SK-N-SH treated with all-trans-retinoic acid at 6 μM for 48 hours (cell line): ENCODE measurements at regions not wholly inside any gene's neighbourhood (a gene's known extent, or its start where the extent isn't known, plus 50 kb on each side); places are given as distances from the start of the nearest gene placed in this dataset.

Experiments used
- ATAC-seq: fragments of 200-7000 bp; cut with Tn5 transposase; 3 replicates; pipeline ENCODE4 v1.9.1; 2020; ENCODE audit warnings: mild to moderate bottlenecking, moderate library complexity
- ARNTL ChIP-seq: fragments of 450-650 bp; formaldehyde crosslinking; IDR thresholded peaks from 2 replicates; pipeline ENCODE4 v1.5.0; 2020; ENCODE audit warnings: low read depth, mild to moderate bottlenecking, moderate library complexity, borderline replicate concordance
- CSDC2 ChIP-seq: fragments of 250-450 bp; sonication (Bioruptor Pico); IDR thresholded peaks from 2 replicates; pipeline ENCODE4 v1.5.0; 2020; ENCODE audit warnings: mild to moderate bottlenecking, moderate library complexity
- CSRNP3 ChIP-seq: fragments of 250-450 bp; sonication (Bioruptor Pico); IDR thresholded peaks from 2 replicates; pipeline ENCODE4 v1.5.1; 2021; ENCODE audit warnings: mild to moderate bottlenecking, moderate library complexity
- ESRRG ChIP-seq: fragments of 250-450 bp; sonication (Bioruptor Pico); IDR thresholded peaks from 2 replicates; pipeline ENCODE4 v1.6.1; 2021; ENCODE audit warnings: mild to moderate bottlenecking
- GLIS3 ChIP-seq: fragments of 250-450 bp; sonication (Bioruptor Pico); IDR thresholded peaks from 2 replicates; pipeline ENCODE4 v1.5.0; 2020; ENCODE audit warnings: mild to moderate bottlenecking, moderate library complexity
- ISL1 ChIP-seq: fragments of 250-450 bp; sonication (Bioruptor Pico); IDR thresholded peaks from 2 replicates; pipeline ENCODE4 v2.1.2; 2022; ENCODE audit warnings: mild to moderate bottlenecking, moderate library complexity
- OSR1 ChIP-seq: fragments of 250-450 bp; sonication (Bioruptor Pico); IDR thresholded peaks from 2 replicates; pipeline ENCODE4 v1.8.0; 2022; ENCODE audit warnings: moderate library complexity, mild to moderate bottlenecking, inconsistent platforms
- PATZ1 ChIP-seq: fragments of 250-450 bp; sonication (Bioruptor Pico); IDR thresholded peaks from 2 replicates; pipeline ENCODE4 v1.8.0; 2020; ENCODE audit warnings: mild to moderate bottlenecking, moderate library complexity, borderline replicate concordance
- PPARA ChIP-seq: fragments of 250-450 bp; sonication (Bioruptor Pico); IDR thresholded peaks from 2 replicates; pipeline ENCODE4 v1.5.0; 2020; ENCODE audit warnings: mild to moderate bottlenecking, borderline replicate concordance
- RARB ChIP-seq: fragments of 250-450 bp; sonication (Bioruptor Pico); IDR thresholded peaks from 2 replicates; pipeline ENCODE4 v1.8.0; 2021; ENCODE audit warnings: mild to moderate bottlenecking, moderate library complexity
- TCF4 ChIP-seq: fragments of 250-450 bp; sonication (Bioruptor Pico); IDR thresholded peaks from 2 replicates; pipeline ENCODE4 v1.8.0; 2021; ENCODE audit warnings: mild to moderate bottlenecking, moderate library complexity, borderline replicate concordance
- TSHZ2 ChIP-seq: fragments of 250-450 bp; sonication (Bioruptor Pico); IDR thresholded peaks from 2 replicates; pipeline ENCODE4 v1.5.0; 2020; ENCODE audit warnings: mild to moderate bottlenecking, moderate library complexity
- ZC3H10 ChIP-seq: fragments of 250-450 bp; sonication (Bioruptor Pico); IDR thresholded peaks from 2 replicates; pipeline ENCODE4 v1.5.1; 2021; ENCODE audit warnings: mild to moderate bottlenecking, moderate library complexity
- ZFP3 ChIP-seq: fragments of 250-450 bp; sonication (Bioruptor Pico); IDR thresholded peaks from 2 replicates; pipeline ENCODE4 v1.5.0; 2020; ENCODE audit warnings: mild to moderate bottlenecking, moderate library complexity
- ZFP30 ChIP-seq: fragments of 450-650 bp; formaldehyde crosslinking; IDR thresholded peaks from 2 replicates; pipeline ENCODE4 v1.5.0; 2022; ENCODE audit warnings: mild to moderate bottlenecking, moderate library complexity
- ZNF565 ChIP-seq: fragments of 450-650 bp; formaldehyde crosslinking; conservative IDR thresholded peaks from 2 replicates; pipeline ENCODE4 v1.5.0; 2020; ENCODE audit warnings: low read depth, mild to moderate bottlenecking, moderate library complexity
- ZNF70 ChIP-seq: fragments of 450-650 bp; formaldehyde crosslinking; IDR thresholded peaks from 2 replicates; pipeline ENCODE4 v1.5.0; 2020; ENCODE audit warnings: mild to moderate bottlenecking, moderate library complexity
- ZNF8 ChIP-seq: fragments of 450-650 bp; formaldehyde crosslinking; IDR thresholded peaks from 2 replicates; pipeline ENCODE4 v1.5.0; 2020; ENCODE audit warnings: mild to moderate bottlenecking, moderate library complexity

GRCh38 chr5:158376679-158377078, 517.7 kb upstream of the CLINT1 start (continued):
- no peak for TF ChIP-seq TCF4 (CRISPR knock-in tag)
- no peak for TF ChIP-seq TSHZ2 (CRISPR knock-in tag)
- TF ChIP-seq ESRRG (CRISPR knock-in tag): no peak
- no peak for TF ChIP-seq OSR1 (CRISPR knock-in tag)

- no peak for ATAC-seq
Measured at GRCh38 chr5:158375531-158375930, 516.6 kb upstream of the CLINT1 start.

GRCh38 chr5:158373608-158374395, 514.9 kb upstream of the CLINT1 start:
- no peak for ATAC-seq

More at GRCh38 chr5:158375531-158375930, 516.6 kb upstream of the CLINT1 start:
- TF ChIP-seq CSRNP3 (CRISPR knock-in tag) (no peak), ARNTL (CRISPR knock-in tag) (no peak), GLIS3 (CRISPR knock-in tag) (no peak), ZNF8 (CRISPR knock-in tag) (no peak), ZFP30 (no peak), CSDC2 (CRISPR knock-in tag) (no peak), ZNF565 (no peak), ZC3H10 (CRISPR knock-in tag) (no peak), TSHZ2 (CRISPR knock-in tag) (no peak)

More at GRCh38 chr5:158373608-158374395, 514.9 kb upstream of the CLINT1 start:
- no peak for TF ChIP-seq ZFP30
- TF ChIP-seq CSRNP3 (CRISPR knock-in tag): no peak
- no peak for TF ChIP-seq PATZ1 (CRISPR knock-in tag)
- no peak for TF ChIP-seq ZFP3 (CRISPR knock-in tag)
- no peak for TF ChIP-seq OSR1 (CRISPR knock-in tag)
- TF ChIP-seq ZNF565: no peak
- no peak for TF ChIP-seq GLIS3 (CRISPR knock-in tag)
- TF ChIP-seq ZC3H10 (CRISPR knock-in tag): no peak
- TF ChIP-seq RARB (CRISPR knock-in tag): no peak
- no peak for TF ChIP-seq ESRRG (CRISPR knock-in tag)
- no peak for TF ChIP-seq ZNF8 (CRISPR knock-in tag)
- TF ChIP-seq CSDC2 (CRISPR knock-in tag): no peak
- no peak for TF ChIP-seq ZNF70 (CRISPR knock-in tag)
- TF ChIP-seq ISL1: no peak
- no peak for TF ChIP-seq PPARA (CRISPR knock-in tag)
